ENCODE measurements at regions not wholly inside any gene's neighbourhood (a gene's known extent, or its start where the extent isn't known, plus 50 kb on each side); places are given as distances from the start of the nearest gene placed in this dataset.

DNA sequence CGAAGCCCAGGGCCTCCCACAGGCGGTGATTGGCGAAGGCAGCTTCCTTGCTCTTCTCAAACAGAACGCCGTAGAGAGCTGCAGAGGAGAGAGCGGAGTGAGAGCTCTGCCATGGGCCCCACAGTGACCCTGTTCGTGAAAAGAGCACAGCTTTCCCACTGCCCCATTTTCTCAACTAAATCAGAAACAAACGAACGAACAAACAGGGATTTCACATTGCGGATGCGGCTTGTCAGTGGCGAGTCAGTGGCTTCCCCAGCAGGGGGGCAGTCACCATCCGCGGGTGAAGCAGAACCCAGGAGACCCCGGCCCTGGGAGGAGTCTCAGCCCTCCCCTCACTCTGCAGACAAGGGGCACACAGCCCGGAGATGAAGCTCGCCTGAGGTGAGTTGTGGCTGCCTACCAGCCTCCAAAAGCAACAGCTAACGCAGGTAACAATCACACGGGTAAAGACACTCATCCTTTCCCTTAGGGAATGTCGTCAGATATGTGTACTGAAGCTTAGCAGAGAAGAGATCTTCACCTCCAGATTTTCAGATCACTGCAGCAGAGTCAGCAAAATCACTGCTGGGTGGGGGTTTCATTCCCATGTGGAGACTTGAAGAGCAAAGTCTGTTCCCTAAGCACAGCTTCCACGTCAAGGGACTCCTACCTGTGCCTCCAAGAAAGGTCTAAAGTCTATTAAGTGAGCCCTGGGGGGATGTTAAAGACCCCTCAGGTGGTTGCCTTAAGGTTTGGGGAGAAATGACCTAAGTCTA lies 51.2 kb upstream of the GPR31 start:
- H3K36me3 ChIP-seq (replicated peaks in 1 of 2), result no peaks in the 10 kb centered on the region
- H3K27me3 ChIP-seq, result peaks cover 6% of the 10 kb centered on the region
- no peaks in the 10 kb centered on the region for H3K4me1 ChIP-seq (replicated peaks in 1 of 2)
- intact Hi-C loops (cut with DNase I), result no loop called here
- H3K4me3 ChIP-seq, result no peak overlapping the region
- TF ChIP-seq POLR2A (IDR thresholded peaks at IDR 0.05), result no peak
- TF ChIP-seq, protein P1, sequence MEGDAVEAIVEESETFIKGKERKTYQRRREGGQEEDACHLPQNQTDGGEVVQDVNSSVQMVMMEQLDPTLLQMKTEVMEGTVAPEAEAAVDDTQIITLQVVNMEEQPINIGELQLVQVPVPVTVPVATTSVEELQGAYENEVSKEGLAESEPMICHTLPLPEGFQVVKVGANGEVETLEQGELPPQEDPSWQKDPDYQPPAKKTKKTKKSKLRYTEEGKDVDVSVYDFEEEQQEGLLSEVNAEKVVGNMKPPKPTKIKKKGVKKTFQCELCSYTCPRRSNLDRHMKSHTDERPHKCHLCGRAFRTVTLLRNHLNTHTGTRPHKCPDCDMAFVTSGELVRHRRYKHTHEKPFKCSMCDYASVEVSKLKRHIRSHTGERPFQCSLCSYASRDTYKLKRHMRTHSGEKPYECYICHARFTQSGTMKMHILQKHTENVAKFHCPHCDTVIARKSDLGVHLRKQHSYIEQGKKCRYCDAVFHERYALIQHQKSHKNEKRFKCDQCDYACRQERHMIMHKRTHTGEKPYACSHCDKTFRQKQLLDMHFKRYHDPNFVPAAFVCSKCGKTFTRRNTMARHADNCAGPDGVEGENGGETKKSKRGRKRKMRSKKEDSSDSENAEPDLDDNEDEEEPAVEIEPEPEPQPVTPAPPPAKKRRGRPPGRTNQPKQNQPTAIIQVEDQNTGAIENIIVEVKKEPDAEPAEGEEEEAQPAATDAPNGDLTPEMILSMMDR (IDR thresholded peaks at IDR 0.05), result no peak
- no peaks in the 10 kb centered on the region for H3K9me3 ChIP-seq (replicated peaks in 1 of 3)
- no peak overlapping the region for H3K27ac ChIP-seq
- 61 to 70% (median 69%) methylated on average over 7 to 21 of the region's 21 CpGs for WGBS, 4 donors
- no peak for DNase-seq

DNA sequence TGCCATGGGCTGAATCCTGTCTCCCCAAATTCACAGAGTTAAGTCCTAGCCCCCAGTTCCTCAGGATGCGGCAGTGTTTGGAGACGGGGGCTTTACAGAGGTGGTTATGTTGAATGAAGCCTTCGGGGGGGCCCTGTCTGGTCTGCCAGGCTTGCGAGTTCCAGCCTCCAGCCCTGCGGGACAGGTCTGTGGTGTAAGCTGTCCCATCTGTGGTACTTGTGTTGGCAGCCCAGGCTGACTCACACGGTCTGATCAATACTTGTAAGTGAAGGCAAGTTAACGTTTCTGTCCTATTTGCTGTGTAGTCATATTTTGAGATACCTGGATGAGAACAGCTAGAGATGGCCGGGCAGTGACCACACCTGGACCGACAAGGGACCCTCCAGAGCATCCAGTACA lies 51.8 kb upstream of the GPR31 start:
- H3K4me1 ChIP-seq (replicated peaks in 1 of 2), result no peaks in the 10 kb centered on the region
- 75 to 91% (median 80%) methylated on average over 8 to 9 of the region's 9 CpGs for WGBS, 4 donors
- intact Hi-C loops (cut with DNase I), result no loop called here
- no peaks in the 10 kb centered on the region for H3K9me3 ChIP-seq (replicated peaks in 1 of 3)
- DNase-seq, result no peak
- H3K27me3 ChIP-seq, result peaks cover 6% of the 10 kb centered on the region
- no peak overlapping the region for H3K27ac ChIP-seq
- H3K36me3 ChIP-seq (replicated peaks in 1 of 2), result no peaks in the 10 kb centered on the region
- H3K4me3 ChIP-seq, result no peak overlapping the region
- TF ChIP-seq, protein P1 (IDR thresholded peaks at IDR 0.05), result no peak
- TF ChIP-seq POLR2A (IDR thresholded peaks at IDR 0.05), result no peak

DNA sequence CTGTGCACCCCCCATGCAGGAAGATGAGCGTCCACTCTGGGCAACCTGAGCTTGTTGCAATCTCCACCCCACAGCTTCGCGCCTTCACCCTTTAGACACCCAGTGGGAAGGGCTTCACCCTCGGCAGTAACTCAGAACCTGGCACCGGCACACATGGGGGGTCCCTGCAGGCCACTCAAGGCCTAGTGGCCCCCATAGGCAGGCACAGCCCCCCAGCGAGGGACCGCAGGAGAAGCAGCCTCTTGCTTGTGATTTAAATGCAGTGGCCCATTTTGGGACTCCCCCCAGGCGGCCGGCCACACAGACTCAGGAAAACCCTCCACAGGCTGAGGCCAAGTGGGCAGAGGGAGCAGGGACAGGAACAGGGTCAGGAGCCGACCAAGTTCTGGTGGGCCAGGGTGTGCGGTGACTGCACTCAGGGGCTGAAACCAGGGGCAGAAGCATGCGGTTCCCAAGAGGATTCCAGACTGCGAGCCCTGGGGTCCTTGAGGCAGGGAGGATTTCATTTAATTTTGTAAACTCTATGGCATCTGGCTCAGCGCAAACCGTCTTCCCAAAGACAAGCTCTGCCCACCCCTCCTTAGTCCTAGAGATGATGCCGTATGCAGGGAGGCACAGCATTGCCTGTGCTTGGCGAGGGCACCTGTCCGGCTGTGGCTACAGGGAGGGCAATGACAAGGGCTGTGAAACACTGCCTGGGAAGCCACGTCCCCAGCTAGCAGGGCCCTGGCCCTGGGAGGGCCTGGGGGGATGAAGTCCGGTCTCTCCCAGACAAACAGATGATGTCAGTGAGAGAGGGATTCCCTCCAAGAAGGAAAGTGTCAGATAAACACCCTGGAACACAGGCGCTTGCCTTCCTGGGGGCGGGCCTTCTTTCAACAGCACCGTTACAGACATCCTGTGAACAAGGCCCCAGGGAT lies 52.9 kb upstream of the GPR31 start:
- H3K36me3 ChIP-seq (replicated peaks in 1 of 2), result no peaks in the 10 kb centered on the region
- no peak overlapping the region for H3K27ac ChIP-seq
- H3K9me3 ChIP-seq (replicated peaks in 1 of 3), result no peaks in the 10 kb centered on the region
- DNase-seq, result no peak
- no peaks in the 10 kb centered on the region for H3K4me1 ChIP-seq (replicated peaks in 1 of 2)
- intact Hi-C loops (cut with DNase I), result no loop called here
- WGBS, 4 donors, result 56 to 74% (median 71%) methylated on average over 8 to 23 of the region's 23 CpGs
- no peak overlapping the region for H3K4me3 ChIP-seq
- H3K27me3 ChIP-seq, result peaks cover 6% of the 10 kb centered on the region
- TF ChIP-seq, protein P1 (IDR thresholded peaks at IDR 0.05), result no peak
- no peak for TF ChIP-seq POLR2A (IDR thresholded peaks at IDR 0.05)

DNA sequence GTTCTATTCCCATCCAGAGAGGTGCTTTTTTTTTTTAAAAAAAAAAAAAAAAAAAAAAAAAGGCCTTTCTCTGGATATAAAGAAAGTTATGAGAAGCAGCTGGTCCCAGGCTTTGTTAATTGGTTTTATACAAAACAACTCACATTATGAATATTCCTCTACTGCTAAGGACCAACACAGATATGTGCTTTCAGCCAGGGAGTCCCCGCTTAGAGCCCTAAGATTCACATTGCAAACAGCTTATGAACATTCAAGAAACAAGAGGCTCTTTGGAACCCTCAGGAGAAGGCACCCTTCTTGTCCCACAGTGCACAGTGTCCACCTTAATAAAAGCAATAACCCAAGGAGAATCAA lies 53.5 kb upstream of the GPR31 start:
- Histone ChIP-seq H3K27ac (no peak overlapping the region), H3K27me3 (peaks cover 6% of the 10 kb centered on the region), H3K4me3 (no peak overlapping the region), H3K4me1 (replicated peaks in 1 of 2) (no peaks in the 10 kb centered on the region), H3K36me3 (replicated peaks in 1 of 2) (no peaks in the 10 kb centered on the region), H3K9me3 (replicated peaks in 1 of 3) (no peaks in the 10 kb centered on the region)
- no peak for TF ChIP-seq POLR2A (IDR thresholded peaks at IDR 0.05)
- TF ChIP-seq, protein P1 (IDR thresholded peaks at IDR 0.05), result no peak
- intact Hi-C loops (cut with DNase I), result no loop called here
- 67 to 83% (median 74%) methylated on average over 1 of the region's 1 CpG for WGBS, 4 donors
- no peak for DNase-seq
